Hepatic stellate cell (primary cell): ENCODE measurements at regions not wholly inside any gene's neighbourhood (a gene's known extent, or its start where the extent isn't known, plus 50 kb on each side); places are given as distances from the start of the nearest gene placed in this dataset.

Experiments
- DNase-seq: peaks from one replicate; pipeline ENCODE4 v3.0.0; 2011; ENCODE audit warnings: low spot score

DNA sequence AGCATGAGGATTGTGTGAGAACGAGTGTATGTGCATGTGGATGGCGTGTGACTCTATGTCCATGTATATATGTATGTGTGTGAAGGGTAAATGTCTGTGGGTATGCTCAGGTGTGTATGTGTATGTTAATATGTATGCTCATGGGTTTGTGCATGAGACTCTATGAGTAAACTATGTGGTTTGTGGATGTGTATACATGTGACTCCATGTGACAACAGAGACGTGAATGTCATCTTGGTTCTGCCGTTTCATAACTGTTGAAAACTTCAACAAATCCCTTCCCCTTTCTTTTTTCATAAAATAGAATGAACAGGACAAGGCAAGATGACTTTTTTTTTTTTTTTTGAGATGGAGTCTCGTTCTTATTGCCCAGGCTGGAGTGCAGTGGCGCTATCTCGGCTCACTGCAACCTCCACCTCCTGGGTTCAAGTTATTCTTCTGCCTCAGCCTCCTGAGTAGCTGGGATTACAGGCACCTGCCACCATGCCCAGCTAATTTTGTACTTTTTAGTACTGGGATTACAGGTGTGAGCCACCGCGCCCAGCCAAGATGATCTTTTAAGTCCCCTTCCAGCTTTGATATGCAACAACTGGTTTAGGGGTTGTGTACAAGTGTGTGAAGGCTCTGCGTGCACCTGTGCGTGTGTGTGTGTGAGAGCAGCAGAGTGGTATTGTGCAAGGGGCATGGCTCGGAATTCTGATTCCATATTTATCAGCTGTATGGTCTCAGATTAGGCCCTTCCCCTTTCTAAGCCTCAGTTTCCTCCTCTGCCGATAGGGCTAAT is 106.3 kb downstream of the EBNA1BP2 start:
- no peak for DNase-seq

- no peak for DNase-seq
These were observed 106.5 kb upstream of the SLC2A1 start for GRCh38 chr1:43065191-43065590.

- no peak for DNase-seq
These were observed 104.9 kb upstream of the SLC2A1 start for GRCh38 chr1:43063394-43064219.

DNA sequence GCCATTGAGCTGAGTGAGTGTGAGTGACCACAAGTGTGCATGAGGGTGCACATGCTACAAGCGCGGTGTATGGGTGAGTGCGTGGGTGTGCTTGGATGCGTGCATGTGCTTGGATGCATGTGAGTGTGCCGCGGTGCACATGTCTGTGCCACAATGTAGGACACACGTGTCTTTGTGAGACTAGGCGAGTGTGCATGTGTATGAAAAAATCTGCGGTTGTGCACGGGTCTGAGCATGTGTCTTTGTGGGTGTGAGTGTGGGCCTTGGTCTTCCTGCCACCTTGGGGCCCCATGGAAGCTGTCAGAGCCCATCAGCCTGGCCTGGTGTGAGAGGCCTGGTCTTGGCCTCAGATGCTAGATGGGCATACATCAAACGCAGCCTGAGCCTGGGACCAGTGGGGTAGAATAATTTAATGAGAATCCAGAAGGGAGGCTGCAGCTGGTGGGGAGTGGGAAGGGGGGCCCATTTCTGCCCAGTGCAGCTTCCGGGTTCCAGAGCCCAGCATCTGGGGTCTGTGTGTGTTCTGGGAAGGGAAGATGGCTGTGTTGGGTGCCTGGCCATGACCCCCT is 103.9 kb upstream of the SLC2A1 start:
- no peak for DNase-seq

DNA sequence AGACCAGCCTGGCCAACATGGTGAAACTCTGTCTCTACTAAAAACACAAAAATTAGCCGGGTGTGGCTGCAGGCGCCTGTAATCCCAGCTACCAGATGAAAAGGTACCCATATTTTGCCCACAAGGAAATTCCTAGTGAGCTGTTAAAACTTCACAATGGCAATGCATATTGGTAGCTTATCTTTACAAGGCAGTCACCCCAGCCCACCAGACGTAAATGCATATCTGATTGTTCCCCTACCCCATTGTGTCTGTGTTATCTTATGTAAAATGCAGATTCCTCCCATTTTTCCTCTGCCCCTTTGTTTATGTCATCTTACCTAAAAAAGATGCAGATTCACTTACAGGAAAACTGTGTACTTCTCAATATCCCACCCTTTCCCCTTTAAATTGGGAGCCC is 103.1 kb upstream of the SLC2A1 start:
- no peak for DNase-seq

DNA sequence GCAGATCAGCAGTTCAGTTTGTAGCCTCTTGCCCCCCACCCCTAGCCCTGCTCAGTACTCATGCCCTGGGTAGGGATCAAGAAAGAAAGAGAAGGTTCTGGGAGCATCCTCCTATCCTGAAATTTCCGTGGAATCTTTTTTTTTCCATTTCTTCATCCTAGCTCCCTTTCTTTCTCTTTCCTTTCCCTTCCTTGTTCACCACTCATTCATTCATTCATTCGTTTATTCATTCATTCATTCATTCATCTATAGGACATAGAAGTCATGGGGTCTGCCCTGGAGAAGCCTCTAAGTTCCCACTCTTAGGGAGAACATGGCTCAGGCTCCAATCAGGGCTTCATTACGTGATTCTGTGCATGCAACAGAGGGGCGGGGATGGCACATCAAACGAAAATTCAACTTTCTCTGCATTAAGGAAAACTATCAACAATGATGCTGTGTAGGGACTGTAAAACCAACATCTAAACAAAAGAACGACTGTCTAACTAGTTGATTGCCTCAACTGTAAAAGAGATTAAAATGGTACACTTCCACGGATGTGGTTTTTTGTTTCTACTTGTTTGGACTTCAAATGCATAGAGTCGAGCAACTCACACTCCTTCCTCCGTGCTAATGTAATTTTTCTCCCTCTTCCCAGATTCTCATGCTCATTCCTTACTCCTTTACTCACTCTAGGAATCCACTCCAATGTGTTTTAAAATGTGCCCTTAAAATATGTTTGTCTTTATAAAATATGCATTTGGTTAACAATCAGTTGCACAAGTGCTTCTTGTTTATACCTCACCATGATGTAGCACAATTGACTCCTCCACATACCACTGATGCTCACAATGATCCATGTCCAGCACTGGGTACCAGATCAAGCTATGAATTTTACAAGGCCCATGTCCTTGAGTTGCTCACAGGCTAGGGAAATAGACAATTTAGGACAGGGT is 101.2 kb upstream of the SLC2A1 start:
- DNase-seq = no peak

DNA sequence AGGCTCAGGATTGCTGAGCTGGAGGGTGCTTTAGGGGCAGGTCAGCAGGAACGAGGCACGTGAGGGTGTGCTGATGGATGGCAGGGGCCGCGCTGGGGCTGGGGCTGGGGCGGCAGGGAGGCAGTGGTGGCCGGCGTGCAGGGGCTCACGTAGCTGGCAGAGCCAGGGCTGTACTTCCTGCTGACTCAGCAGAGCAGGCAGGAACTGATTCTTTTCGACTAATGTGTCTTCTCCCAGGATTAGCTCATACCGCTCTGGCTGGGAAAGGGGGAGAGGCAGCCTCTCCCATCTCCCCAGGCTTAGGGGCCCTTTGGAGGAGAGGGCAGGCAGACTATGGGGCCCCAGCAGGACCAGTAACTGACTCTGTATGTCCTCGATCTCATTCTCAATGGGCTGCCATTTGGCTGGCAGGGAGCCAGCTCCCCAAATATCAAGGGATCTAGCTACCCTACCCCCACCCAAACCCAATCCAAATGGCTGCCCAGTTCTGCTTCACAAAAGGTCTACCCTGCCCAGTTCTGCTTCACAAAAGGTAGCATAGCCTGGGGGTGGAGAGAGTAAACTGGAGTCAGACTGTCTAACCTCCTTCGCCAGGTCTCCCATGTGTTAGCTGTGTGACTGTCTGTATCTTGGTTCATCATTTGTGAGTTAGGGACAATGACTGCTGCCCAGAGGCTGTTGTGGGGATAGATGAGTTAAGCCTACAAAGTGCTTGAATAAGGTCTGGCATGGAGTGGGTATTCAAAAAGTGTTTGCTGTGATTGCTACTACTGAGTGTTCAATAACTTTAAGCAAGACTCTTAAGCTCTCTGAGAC is 100.1 kb upstream of the SLC2A1 start:
- DNase-seq = peak; percentile 50

- DNase-seq = no peak
These were observed 99.4 kb upstream of the SLC2A1 start for GRCh38 chr1:43058056-43058455.

- no peak for DNase-seq
These were observed 98.9 kb upstream of the SLC2A1 start for GRCh38 chr1:43057567-43057966.

- peak; percentile 36 for DNase-seq
These were observed 98.3 kb upstream of the SLC2A1 start for GRCh38 chr1:43056981-43057391.

GRCh38 chr1:43056460-43056859 is 97.8 kb upstream of the SLC2A1 start:
- DNase-seq = no peak

GRCh38 chr1:43054961-43055360 is 96.3 kb upstream of the SLC2A1 start:
- no peak for DNase-seq

GRCh38 chr1:43052786-43053439 is 94.2 kb upstream of the SLC2A1 start:
- DNase-seq = no peak

DNA sequence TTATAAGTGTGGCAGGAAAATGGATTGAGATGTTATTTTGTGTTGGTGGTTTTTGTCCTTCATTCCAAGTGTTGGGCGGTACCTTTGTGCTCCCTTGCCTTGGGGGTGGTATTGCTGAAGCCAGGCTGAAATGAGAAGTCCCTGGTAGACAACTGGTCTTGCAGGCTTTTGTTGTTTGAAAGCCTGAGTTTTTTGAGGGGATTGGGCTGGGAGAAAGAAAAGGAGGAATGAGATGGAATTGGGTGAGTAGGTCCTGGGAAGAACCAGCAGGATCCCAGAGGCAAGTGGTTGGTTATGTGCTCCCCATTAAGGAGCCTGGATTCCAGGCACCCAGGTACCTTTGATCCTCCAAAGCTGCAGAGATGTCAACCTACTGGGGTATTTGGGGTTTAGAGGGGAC is 93.7 kb upstream of the SLC2A1 start:
- DNase-seq = no peak

DNA sequence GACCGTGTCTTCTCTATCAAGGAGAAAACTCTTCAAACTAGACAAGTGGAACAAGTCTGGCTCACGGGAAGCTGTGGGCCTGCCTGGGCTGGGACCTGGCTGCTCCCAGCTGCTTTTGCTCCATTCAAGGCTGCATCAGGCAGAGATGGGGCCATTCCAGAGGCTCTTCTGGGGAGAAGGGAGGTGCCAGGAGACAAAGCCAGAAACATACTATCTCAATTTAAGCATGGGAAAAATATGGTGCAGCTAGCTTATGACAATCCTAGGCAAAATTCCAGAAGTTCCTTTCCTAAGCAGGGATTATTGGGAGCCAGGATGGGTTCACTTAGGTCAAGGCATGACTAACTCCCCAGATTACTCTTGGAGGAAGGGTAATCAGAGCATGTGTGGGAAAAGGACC is 90.8 kb upstream of the SLC2A1 start:
- no peak for DNase-seq

- no peak for DNase-seq
These were observed 89.9 kb upstream of the SLC2A1 start for GRCh38 chr1:43048601-43049011.

DNA sequence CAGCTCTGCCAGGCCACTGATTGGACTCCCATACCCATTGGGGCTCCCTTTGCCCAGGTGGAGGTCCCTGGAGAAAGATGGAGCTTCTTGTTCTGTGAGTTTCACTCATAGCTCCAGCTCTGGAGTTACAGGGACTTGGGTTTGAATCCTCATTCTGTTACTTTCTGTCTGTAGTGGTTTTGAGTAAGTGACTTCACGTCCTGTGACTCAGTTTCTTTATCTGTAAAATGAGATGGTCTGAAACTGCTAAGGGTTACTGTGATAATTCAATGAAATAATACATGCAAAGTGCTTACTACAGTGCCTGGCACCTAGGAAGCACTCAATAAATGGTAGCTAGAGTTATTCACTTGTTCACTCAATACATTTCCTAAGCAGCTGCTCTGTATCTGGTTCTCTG is 88.5 kb upstream of the SLC2A1 start:
- DNase-seq = no peak

DNA sequence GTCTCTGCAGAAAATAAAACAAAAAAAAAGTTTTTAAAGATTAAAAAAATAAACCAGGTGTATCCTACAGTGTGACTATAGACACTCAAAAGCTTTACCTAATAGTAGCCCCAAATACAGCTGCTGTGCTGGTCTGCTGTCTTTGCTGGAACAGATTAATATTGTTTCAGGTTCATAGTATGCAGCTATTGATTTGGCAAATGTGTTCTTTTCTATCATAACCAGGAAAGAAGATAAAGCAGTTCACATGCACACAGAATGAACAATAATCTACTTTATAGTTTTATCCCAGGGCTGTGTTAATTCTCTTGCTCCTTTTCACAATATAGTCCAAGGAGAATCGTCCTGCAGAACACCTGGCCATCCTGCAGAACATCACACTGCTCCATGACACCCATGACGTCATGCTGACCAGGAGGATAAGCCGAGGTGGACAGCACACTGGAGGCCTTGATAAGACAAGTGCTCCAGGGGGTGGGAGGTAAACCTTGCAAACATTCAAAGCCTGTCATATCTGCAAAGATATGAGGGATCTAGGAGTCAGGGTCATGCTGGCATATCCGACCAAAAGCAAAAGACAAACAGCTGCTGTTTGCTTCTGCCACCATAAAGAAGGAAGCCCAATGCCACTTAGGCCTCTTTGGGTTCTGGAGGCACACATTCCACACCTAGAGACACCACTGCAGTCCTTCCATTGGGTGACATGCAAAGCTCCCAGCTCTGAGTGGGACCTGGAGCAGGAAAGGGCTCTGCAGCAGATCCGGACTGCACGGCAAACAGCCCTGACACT is 86.1 kb upstream of the SLC2A1 start:
- no peak for DNase-seq

- no peak for DNase-seq
These were observed 85.0 kb upstream of the SLC2A1 start for GRCh38 chr1:43043695-43044094.
